A549 (cell line): ENCODE measurements at regions not wholly inside any gene's neighbourhood (a gene's known extent, or its start where the extent isn't known, plus 50 kb on each side); places are given as distances from the start of the nearest gene placed in this dataset.

ENCODE experiments used
- ATAC-seq, 2 experiments: fragments of 200-7000 bp in 1 of 2; fragments of >200 bp in 1 of 2; cut with Nextera tagmentation in 1 of 2; cut with Tn5 transposase in 1 of 2; 3 replicates each; pipeline versions ENCODE4 v1.8.0 to v1.9.1; 2018 to 2020; ENCODE audit warnings: mild to moderate bottlenecking in 1 of 2, moderate library complexity in 1 of 2
- CTCF ChIA-PET: fragments of 300-600 bp; sonication (Branson Sonifier 250); formaldehyde crosslinking; extraction: SDS; loops from one replicate; lab custom pipeline; 2021; ENCODE audit warnings: antibody characterized with exemption, inconsistent platforms; lab: Yijun Ruan, JAX
- POLR2A ChIA-PET: fragments of 350-600 bp; formaldehyde crosslinking; extraction: SDS; loops from one replicate; lab custom pipeline; 2021; ENCODE audit warnings: antibody characterized with exemption, inconsistent platforms; lab: Yijun Ruan, JAX
- DNase-seq, 2 experiments: peaks; one replicate each; pipeline versions ENCODE4 v3.0.0 to v3.0.0-alpha.2; 2011 to 2016; ENCODE audit warnings: low read depth in 1 of 2, low spot score in 1 of 2
- FAIRE-seq: peaks from 2 replicates; lab custom pipeline; 2011; peaks lifted over from hg19 to GRCh38; lab: Jason Lieb, UNC
- H3K27ac ChIP-seq, 2 experiments: fragments of >200 bp; sonication (Bioruptor Twin); formaldehyde crosslinking; 3 replicates each; pipeline ENCODE4 v1.5.1; 2016 to 2017
- H3K4me1 ChIP-seq: fragments of >200 bp; sonication (Bioruptor Twin); formaldehyde crosslinking; 3 replicates; pipeline ENCODE4 v1.6.1; 2016
- H3K4me2 ChIP-seq: fragments of >200 bp; sonication (Bioruptor Twin); formaldehyde crosslinking; 3 replicates; pipeline ENCODE4 v1.6.1; 2016
- H3K4me3 ChIP-seq: fragments of >200 bp; sonication (Bioruptor Twin); formaldehyde crosslinking; 3 replicates; pipeline ENCODE4 v1.5.1; 2016
- H3K9me3 ChIP-seq: fragments of >200 bp; sonication (Bioruptor Twin); formaldehyde crosslinking; 3 replicates; pipeline ENCODE4 v1.6.1; 2016
- BHLHE40 ChIP-seq: IDR thresholded peaks from 2 replicates; pipeline ENCODE4 v1.6.1; 2012; ENCODE audit warnings: low read depth, low read length, inconsistent platforms
- CBX2 ChIP-seq: fragments of 200-600 bp; sonication (generic); IDR thresholded peaks from 2 replicates; pipeline ENCODE4 v1.6.1; 2016; ENCODE audit warnings: low read depth, mild to moderate bottlenecking, borderline replicate concordance
- CHD2 ChIP-seq: fragments of 150-350 bp; IDR thresholded peaks from 2 replicates; pipeline ENCODE4 v1.6.1; 2014; ENCODE audit warnings: low read length; ENCODE audit not compliant: partially characterized antibody
- CHD4 ChIP-seq: fragments of 200-600 bp; sonication (generic); IDR thresholded peaks from 2 replicates; pipeline ENCODE4 v1.6.1; 2016; ENCODE audit warnings: antibody characterized with exemption, mild to moderate bottlenecking, borderline replicate concordance
- EHMT2 ChIP-seq: fragments of 200-600 bp; sonication (generic); IDR thresholded peaks from 2 replicates; pipeline ENCODE4 v1.6.1; 2016; ENCODE audit warnings: antibody characterized with exemption, low read depth, mild to moderate bottlenecking, moderate library complexity
- EP300 ChIP-seq, 2 experiments: fragments of >200 bp; sonication (Bioruptor Twin); formaldehyde crosslinking; IDR thresholded peaks; 2 replicates in 1 of 2; 3 replicates in 1 of 2; pipeline ENCODE4 v1.6.1; 2016 to 2017
- ESRRA ChIP-seq: fragments of 150-350 bp; IDR thresholded peaks from 2 replicates; pipeline ENCODE4 v1.6.1; 2014; ENCODE audit warnings: mild to moderate bottlenecking, low read length, borderline replicate concordance
- FOSL2 ChIP-seq, 2 experiments: fragments of 450-650 bp in 1 of 2; fragments of >200 bp in 1 of 2; sonication (Bioruptor Twin) in 1 of 2; formaldehyde crosslinking; IDR thresholded peaks; 2 replicates each; pipeline versions ENCODE4 v1.5.0 to v1.6.1; 2016 to 2020; ENCODE audit warnings: mild to moderate bottlenecking in 1 of 2, moderate library complexity in 1 of 2
- GATA3 ChIP-seq: IDR thresholded peaks from 2 replicates; pipeline ENCODE4 v1.6.1; 2012; ENCODE audit warnings: borderline replicate concordance
- HOXB5 ChIP-seq: fragments of 250-450 bp; sonication (Bioruptor Pico); IDR thresholded peaks from 2 replicates; pipeline ENCODE4 v1.5.0; 2020; ENCODE audit warnings: mild to moderate bottlenecking, moderate library complexity
- JUN ChIP-seq, 2 experiments: fragments of >200 bp; sonication (Bioruptor Twin); formaldehyde crosslinking; IDR thresholded peaks; 2 replicates in 1 of 2; 3 replicates in 1 of 2; pipeline ENCODE4 v1.6.1; 2016 to 2017
- JUNB ChIP-seq: fragments of >200 bp; sonication (Bioruptor Twin); formaldehyde crosslinking; IDR thresholded peaks from 2 replicates; pipeline ENCODE4 v1.6.1; 2016
- KDM1A ChIP-seq: fragments of 200-600 bp; sonication (generic); IDR thresholded peaks from 2 replicates; pipeline ENCODE4 v1.6.1; 2016; ENCODE audit warnings: low read depth, mild to moderate bottlenecking
- KDM5A ChIP-seq: fragments of 200-600 bp; sonication (generic); IDR thresholded peaks from 2 replicates; pipeline ENCODE4 v1.6.1; 2016; ENCODE audit warnings: antibody characterized with exemption, mild to moderate bottlenecking
- NFE2L2 ChIP-seq: fragments of 150-350 bp; conservative IDR thresholded peaks from 2 replicates; pipeline ENCODE4 v1.6.1; 2014; ENCODE audit warnings: low read length
- NR3C1 ChIP-seq: fragments of >200 bp; sonication (Bioruptor Twin); formaldehyde crosslinking; IDR thresholded peaks from 3 replicates; pipeline ENCODE4 v1.6.1; 2017
- POLR2AphosphoS2 ChIP-seq: conservative IDR thresholded peaks from 2 replicates; pipeline ENCODE4 v1.6.1; 2012; ENCODE audit warnings: low read length, improper control_type of control experiment, inconsistent platforms
- RCOR1 ChIP-seq: fragments of 150-350 bp; IDR thresholded peaks from 2 replicates; pipeline ENCODE4 v1.6.1; 2014; ENCODE audit warnings: antibody characterized with exemption, low read length, low read depth
- RNF2 ChIP-seq: fragments of 200-600 bp; sonication (generic); IDR thresholded peaks from 2 replicates; pipeline ENCODE4 v1.6.1; 2016; ENCODE audit warnings: low read depth, mild to moderate bottlenecking, antibody characterized with exemption, moderate library complexity, borderline replicate concordance
- TFCP2L1 ChIP-seq: fragments of 250-450 bp; sonication (Bioruptor Pico); IDR thresholded peaks from 2 replicates; pipeline ENCODE4 v1.5.0; 2021; ENCODE audit warnings: mild to moderate bottlenecking
- TP53 ChIP-seq: fragments of 250-450 bp; sonication (Bioruptor Pico); IDR thresholded peaks from 2 replicates; pipeline ENCODE4 v1.5.0; 2021; ENCODE audit warnings: mild to moderate bottlenecking, moderate library complexity
- WGBS: methylation state at CpG from one replicate; pipeline ENCODE4 v1.1.6; 2017; ENCODE audit errors: missing lambda C conversion rate; 5-methylcytosine and 5-hydroxymethylcytosine counted together
- TF ChIP-seq, protein P1 (sequence below): IDR thresholded peaks from 2 replicates; pipeline ENCODE4 v1.6.1; 2012; ENCODE audit warnings: low read depth, borderline replicate concordance
- TF ChIP-seq, protein P2 (sequence below): IDR thresholded peaks from 2 replicates; pipeline ENCODE4 v1.6.1; 2012
- TF ChIP-seq, protein P3 (sequence below): fragments of 250-450 bp; sonication (Bioruptor Pico); IDR thresholded peaks from 2 replicates; pipeline ENCODE4 v1.5.0; 2021; ENCODE audit warnings: mild to moderate bottlenecking, moderate library complexity, borderline replicate concordance
- TF ChIP-seq, protein P4 (sequence below): fragments of 200-600 bp; sonication (generic); IDR thresholded peaks from 2 replicates; pipeline ENCODE4 v1.6.1; 2016; ENCODE audit warnings: antibody characterized with exemption, mild to moderate bottlenecking, moderate library complexity
- TF ChIP-seq, protein P5 (sequence below): fragments of >200 bp; sonication (Bioruptor Twin); formaldehyde crosslinking; IDR thresholded peaks from 3 replicates; pipeline ENCODE4 v1.5.1; 2016

DNA sequence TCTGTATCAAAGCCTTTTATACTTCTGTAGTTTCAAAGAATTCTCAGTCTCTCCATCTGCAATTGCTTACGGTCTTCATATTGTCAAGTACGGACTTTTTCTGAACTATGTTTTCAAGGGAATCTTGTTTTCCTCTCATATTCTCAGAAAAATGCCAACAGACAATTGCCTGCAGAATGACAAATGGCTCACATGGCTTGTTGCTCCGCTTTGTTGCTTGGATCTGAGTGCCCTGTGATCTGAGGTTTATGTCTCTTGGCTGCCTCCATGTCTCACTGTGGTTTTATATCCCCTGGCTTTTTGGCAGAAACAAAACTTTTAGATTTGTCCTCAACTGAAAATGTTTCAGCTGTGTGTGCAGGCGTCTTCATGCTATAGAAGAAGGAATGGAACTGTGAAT, 285.4 kb upstream of the CHD6 start:
- no peak overlapping the region for H3K27ac ChIP-seq
- no peak overlapping the region for H3K4me3 ChIP-seq
- ChIA-PET CTCF (no interaction called here), POLR2A (no interaction called here)
- no peaks in the 10 kb centered on the region for H3K9me3 ChIP-seq
- no peak overlapping the region for H3K4me2 ChIP-seq
- 28% methylated on average over 4 of the region's 4 CpGs for WGBS
- TF ChIP-seq RCOR1 (no peak), ESRRA (no peak), CHD4 (no peak), NFE2L2 (no peak), CHD2 (no peak), GATA3 (no peak), EP300 (IDR thresholded peaks at IDR 0.05) (no peak), CBX2 (no peak)
- TF ChIP-seq, protein P1, sequence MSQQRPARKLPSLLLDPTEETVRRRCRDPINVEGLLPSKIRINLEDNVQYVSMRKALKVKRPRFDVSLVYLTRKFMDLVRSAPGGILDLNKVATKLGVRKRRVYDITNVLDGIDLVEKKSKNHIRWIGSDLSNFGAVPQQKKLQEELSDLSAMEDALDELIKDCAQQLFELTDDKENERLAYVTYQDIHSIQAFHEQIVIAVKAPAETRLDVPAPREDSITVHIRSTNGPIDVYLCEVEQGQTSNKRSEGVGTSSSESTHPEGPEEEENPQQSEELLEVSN, result no peak
- TF ChIP-seq, protein P2, sequence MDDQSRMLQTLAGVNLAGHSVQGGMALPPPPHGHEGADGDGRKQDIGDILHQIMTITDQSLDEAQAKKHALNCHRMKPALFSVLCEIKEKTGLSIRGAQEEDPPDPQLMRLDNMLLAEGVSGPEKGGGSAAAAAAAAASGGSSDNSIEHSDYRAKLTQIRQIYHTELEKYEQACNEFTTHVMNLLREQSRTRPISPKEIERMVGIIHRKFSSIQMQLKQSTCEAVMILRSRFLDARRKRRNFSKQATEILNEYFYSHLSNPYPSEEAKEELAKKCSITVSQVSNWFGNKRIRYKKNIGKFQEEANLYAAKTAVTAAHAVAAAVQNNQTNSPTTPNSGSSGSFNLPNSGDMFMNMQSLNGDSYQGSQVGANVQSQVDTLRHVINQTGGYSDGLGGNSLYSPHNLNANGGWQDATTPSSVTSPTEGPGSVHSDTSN, result no peak
- TF ChIP-seq, all 56 proteins: peak for 0
- FAIRE-seq, result no peak
- DNase-seq, result no peak
- no peaks in the 10 kb centered on the region for H3K4me1 ChIP-seq
- ATAC-seq, result no peak

DNA sequence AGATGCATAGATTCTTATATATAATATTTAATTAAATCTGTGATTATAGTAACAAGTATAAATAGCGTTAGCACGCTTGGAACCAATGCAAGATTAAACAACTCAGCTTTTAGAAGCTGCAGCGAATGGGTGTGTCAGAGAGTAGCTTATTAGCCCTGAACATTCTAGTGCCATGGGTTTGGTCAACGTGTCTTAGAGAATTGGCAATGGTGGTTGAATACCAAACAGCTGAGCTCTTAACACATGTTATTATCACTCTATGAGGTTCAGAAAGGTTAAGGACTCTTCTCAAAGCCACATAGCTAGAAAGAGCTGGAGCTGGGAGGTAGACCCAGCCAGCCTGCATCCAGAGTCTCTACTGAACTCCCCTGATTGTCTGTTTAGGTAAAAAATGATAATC, 284.2 kb upstream of the CHD6 start:
- 2% methylated on average over 4 of the region's 4 CpGs for WGBS
- FAIRE-seq, result no peak
- POLR2A ChIA-PET, result no interaction called here

More for the DNA sequence above, 284.2 kb upstream of the CHD6 start:
- no peak overlapping the region for H3K4me2 ChIP-seq
- H3K9me3 ChIP-seq, result no peaks in the 10 kb centered on the region
- ATAC-seq (no peak), DNase-seq (no peak)
- no peak overlapping the region for H3K4me3 ChIP-seq
- CTCF ChIA-PET, result no interaction called here
- TF ChIP-seq, protein P1, result no peak
- TF ChIP-seq, protein P2, result no peak
- TF ChIP-seq TFCP2L1 (CRISPR knock-in tag) (no peak), NFE2L2 (no peak), FOSL2 (IDR thresholded peaks at IDR 0.05) (no peak), FOSL2 (CRISPR knock-in tag; IDR thresholded peaks at IDR 0.05) (no peak), ESRRA (no peak), KDM1A (no peak), EHMT2 (no peak), HOXB5 (CRISPR knock-in tag) (no peak), BHLHE40 (no peak), POLR2AphosphoS2 (no peak), KDM5A (no peak), JUN (IDR thresholded peaks at IDR 0.05) (no peak), JUNB (no peak), RNF2 (no peak), TP53 (CRISPR knock-in tag) (no peak), NR3C1 (no peak)
- TF ChIP-seq, protein P3, sequence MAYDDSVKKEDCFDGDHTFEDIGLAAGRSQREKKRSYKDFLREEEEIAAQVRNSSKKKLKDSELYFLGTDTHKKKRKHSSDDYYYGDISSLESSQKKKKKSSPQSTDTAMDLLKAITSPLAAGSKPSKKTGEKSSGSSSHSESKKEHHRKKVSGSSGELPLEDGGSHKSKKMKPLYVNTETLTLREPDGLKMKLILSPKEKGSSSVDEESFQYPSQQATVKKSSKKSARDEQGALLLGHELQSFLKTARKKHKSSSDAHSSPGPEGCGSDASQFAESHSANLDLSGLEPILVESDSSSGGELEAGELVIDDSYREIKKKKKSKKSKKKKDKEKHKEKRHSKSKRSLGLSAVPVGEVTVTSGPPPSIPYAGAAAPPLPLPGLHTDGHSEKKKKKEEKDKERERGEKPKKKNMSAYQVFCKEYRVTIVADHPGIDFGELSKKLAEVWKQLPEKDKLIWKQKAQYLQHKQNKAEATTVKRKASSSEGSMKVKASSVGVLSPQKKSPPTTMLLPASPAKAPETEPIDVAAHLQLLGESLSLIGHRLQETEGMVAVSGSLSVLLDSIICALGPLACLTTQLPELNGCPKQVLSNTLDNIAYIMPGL, result no peak
- TF ChIP-seq, protein P4, sequence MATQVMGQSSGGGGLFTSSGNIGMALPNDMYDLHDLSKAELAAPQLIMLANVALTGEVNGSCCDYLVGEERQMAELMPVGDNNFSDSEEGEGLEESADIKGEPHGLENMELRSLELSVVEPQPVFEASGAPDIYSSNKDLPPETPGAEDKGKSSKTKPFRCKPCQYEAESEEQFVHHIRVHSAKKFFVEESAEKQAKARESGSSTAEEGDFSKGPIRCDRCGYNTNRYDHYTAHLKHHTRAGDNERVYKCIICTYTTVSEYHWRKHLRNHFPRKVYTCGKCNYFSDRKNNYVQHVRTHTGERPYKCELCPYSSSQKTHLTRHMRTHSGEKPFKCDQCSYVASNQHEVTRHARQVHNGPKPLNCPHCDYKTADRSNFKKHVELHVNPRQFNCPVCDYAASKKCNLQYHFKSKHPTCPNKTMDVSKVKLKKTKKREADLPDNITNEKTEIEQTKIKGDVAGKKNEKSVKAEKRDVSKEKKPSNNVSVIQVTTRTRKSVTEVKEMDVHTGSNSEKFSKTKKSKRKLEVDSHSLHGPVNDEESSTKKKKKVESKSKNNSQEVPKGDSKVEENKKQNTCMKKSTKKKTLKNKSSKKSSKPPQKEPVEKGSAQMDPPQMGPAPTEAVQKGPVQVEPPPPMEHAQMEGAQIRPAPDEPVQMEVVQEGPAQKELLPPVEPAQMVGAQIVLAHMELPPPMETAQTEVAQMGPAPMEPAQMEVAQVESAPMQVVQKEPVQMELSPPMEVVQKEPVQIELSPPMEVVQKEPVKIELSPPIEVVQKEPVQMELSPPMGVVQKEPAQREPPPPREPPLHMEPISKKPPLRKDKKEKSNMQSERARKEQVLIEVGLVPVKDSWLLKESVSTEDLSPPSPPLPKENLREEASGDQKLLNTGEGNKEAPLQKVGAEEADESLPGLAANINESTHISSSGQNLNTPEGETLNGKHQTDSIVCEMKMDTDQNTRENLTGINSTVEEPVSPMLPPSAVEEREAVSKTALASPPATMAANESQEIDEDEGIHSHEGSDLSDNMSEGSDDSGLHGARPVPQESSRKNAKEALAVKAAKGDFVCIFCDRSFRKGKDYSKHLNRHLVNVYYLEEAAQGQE, result no peak
- TF ChIP-seq, protein P5, sequence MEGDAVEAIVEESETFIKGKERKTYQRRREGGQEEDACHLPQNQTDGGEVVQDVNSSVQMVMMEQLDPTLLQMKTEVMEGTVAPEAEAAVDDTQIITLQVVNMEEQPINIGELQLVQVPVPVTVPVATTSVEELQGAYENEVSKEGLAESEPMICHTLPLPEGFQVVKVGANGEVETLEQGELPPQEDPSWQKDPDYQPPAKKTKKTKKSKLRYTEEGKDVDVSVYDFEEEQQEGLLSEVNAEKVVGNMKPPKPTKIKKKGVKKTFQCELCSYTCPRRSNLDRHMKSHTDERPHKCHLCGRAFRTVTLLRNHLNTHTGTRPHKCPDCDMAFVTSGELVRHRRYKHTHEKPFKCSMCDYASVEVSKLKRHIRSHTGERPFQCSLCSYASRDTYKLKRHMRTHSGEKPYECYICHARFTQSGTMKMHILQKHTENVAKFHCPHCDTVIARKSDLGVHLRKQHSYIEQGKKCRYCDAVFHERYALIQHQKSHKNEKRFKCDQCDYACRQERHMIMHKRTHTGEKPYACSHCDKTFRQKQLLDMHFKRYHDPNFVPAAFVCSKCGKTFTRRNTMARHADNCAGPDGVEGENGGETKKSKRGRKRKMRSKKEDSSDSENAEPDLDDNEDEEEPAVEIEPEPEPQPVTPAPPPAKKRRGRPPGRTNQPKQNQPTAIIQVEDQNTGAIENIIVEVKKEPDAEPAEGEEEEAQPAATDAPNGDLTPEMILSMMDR, result no peak
- no peaks in the 10 kb centered on the region for H3K4me1 ChIP-seq
- no peak overlapping the region for H3K27ac ChIP-seq
